Glutamatergic neuron (in vitro differentiated cells): ENCODE measurements at regions not wholly inside any gene's neighbourhood (a gene's known extent, or its start where the extent isn't known, plus 50 kb on each side); places are given as distances from the start of the nearest gene placed in this dataset.

Experiments used
- DNase-seq: peaks from one replicate; pipeline ENCODE4 v3.0.0; 2022
- H3K27ac Mint-ChIP-seq: one replicate; pipeline ENCODE4 v1.8.0; 2020; ENCODE audit warnings: mild to moderate bottlenecking, mixed read lengths, inconsistent platforms; ENCODE audit not compliant: unreplicated experiment
- H3K27me3 Mint-ChIP-seq: one replicate; pipeline ENCODE4 v1.8.0; 2020; ENCODE audit warnings: mild to moderate bottlenecking, moderate library complexity, mixed read lengths, inconsistent platforms; ENCODE audit not compliant: unreplicated experiment
- H3K36me3 Mint-ChIP-seq: one replicate; pipeline ENCODE4 v1.8.0; 2020; ENCODE audit warnings: mild to moderate bottlenecking, mixed read lengths, inconsistent platforms; ENCODE audit not compliant: unreplicated experiment
- H3K4me1 Mint-ChIP-seq: one replicate; pipeline ENCODE4 v1.8.0; 2020; ENCODE audit warnings: mild to moderate bottlenecking, low read depth, mixed read lengths, inconsistent platforms; ENCODE audit not compliant: unreplicated experiment
- H3K4me3 Mint-ChIP-seq: one replicate; pipeline ENCODE4 v1.8.0; 2020; ENCODE audit warnings: mild to moderate bottlenecking, mixed read lengths, inconsistent platforms; ENCODE audit not compliant: unreplicated experiment
- H3K9me3 Mint-ChIP-seq: one replicate; pipeline ENCODE4 v1.8.0; 2020; ENCODE audit warnings: mild to moderate bottlenecking, moderate library complexity, mixed read lengths, inconsistent platforms; ENCODE audit not compliant: unreplicated experiment
- TF ChIP-seq, protein P1 (sequence below): fragments of 200-600 bp; sonication (generic); IDR thresholded peaks from one replicate; pipeline ENCODE4 v1.5.0; 2021; ENCODE audit not compliant: partially characterized antibody, unreplicated experiment

DNA sequence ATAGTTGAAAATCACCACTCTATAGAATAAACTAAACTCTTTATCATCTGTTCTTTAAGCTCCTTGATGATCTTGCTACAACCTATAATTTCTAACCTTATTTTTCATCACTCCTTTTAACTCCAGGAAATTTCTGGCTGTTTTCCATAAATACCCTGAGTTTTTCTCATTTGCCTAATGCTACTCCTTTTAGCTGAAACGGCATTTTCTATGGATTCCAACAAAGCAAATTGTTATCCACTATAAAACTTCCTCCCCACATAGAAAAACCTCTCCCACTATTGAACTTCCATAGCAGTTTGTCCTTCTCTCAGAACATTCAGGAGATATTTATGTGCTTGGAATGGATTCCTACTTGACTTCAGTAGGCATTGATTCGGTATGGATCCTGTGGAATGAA is 122.8 kb downstream of the SLC41A2 start:
- DNase-seq: no peak
- TF ChIP-seq, protein P1, sequence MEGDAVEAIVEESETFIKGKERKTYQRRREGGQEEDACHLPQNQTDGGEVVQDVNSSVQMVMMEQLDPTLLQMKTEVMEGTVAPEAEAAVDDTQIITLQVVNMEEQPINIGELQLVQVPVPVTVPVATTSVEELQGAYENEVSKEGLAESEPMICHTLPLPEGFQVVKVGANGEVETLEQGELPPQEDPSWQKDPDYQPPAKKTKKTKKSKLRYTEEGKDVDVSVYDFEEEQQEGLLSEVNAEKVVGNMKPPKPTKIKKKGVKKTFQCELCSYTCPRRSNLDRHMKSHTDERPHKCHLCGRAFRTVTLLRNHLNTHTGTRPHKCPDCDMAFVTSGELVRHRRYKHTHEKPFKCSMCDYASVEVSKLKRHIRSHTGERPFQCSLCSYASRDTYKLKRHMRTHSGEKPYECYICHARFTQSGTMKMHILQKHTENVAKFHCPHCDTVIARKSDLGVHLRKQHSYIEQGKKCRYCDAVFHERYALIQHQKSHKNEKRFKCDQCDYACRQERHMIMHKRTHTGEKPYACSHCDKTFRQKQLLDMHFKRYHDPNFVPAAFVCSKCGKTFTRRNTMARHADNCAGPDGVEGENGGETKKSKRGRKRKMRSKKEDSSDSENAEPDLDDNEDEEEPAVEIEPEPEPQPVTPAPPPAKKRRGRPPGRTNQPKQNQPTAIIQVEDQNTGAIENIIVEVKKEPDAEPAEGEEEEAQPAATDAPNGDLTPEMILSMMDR: no peak
- Mint-ChIP-seq H3K36me3 (no peaks in the 10 kb centered on the region), H3K9me3 (no peaks in the 10 kb centered on the region), H3K27ac (no peak overlapping the region), H3K4me1 (peaks cover 17% of the 10 kb centered on the region), H3K4me3 (no peak overlapping the region), H3K27me3 (peaks cover 1% of the 10 kb centered on the region)

DNA sequence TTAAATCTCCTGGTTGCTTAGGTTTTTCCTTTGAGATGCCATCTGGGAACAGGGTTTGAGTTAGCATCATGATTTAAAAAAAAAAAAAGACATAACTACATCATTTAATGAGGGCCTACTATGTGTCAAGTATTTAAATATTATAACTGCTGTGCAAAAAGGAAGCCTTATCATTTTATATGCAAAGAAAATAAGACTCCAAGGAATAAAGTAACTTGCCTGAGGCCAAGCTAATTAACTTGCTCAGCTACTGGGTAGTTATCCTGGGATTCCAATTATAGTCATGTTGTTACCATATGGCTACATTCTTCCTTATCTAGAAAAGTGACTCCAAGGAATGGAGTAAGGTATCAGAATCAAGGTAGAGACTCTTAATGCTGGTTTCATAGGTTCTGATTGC is 123.5 kb downstream of the SLC41A2 start:
- H3K27me3 Mint-ChIP-seq: peaks cover 1% of the 10 kb centered on the region
- peaks cover 17% of the 10 kb centered on the region for H3K4me1 Mint-ChIP-seq
- no peak overlapping the region for H3K27ac Mint-ChIP-seq
- no peaks in the 10 kb centered on the region for H3K9me3 Mint-ChIP-seq
- no peak for DNase-seq
- no peak overlapping the region for H3K4me3 Mint-ChIP-seq
- TF ChIP-seq, protein P1: no peak
- no peaks in the 10 kb centered on the region for H3K36me3 Mint-ChIP-seq

DNA sequence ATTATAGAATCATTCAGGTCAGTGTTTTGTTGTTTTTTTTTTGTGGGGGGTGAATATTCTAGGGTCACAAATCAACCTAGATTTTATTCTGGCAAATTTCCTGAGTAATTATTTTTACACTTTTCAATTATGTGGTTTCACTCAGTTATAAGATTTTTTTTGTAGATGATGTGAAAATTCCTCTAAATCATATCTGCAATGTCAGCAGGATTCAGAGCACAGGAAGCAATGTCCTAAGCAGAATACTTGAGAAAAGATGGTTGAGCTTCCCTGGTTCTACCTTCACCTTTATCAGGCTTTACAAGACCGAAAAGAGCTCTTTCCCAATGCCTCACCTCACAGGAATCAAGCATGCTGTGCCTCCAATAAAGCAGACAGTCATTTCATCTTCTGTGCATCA is 124.3 kb downstream of the SLC41A2 start:
- TF ChIP-seq, protein P1: no peak
- Mint-ChIP-seq H3K36me3 (no peaks in the 10 kb centered on the region), H3K4me1 (peaks cover 17% of the 10 kb centered on the region), H3K4me3 (no peak overlapping the region), H3K9me3 (no peaks in the 10 kb centered on the region), H3K27me3 (peaks cover 1% of the 10 kb centered on the region), H3K27ac (no peak overlapping the region)
- no peak for DNase-seq

DNA sequence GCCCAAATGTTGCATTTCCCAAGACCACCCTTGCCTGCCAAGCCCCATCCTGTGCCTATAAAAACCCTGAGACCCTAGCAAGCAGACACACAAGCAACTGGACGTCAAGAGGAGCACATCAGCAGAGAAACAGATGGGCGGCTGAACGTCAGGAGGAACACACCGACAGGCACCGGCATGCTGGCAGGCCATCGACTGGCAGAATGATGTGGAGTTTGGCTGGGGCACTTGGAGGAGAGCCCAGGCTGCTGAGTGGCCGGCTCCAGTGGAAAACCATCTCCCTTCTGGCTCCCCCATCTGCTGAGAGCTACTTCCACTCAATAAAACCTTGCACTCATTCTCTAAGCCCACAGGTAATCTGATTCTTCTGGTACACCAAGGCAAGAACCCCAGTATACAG is 130.1 kb downstream of the SLC41A2 start:
- peaks cover 8% of the 10 kb centered on the region for H3K27me3 Mint-ChIP-seq
- H3K9me3 Mint-ChIP-seq: peaks cover 10% of the 10 kb centered on the region

GRCh38 chr12:104827587-104827986 is 130.5 kb downstream of the SLC41A2 start:
- H3K4me3 Mint-ChIP-seq: no peak overlapping the region
- H3K4me1 Mint-ChIP-seq: peaks cover 3% of the 10 kb centered on the region
- no peak for DNase-seq
- no peak overlapping the region for H3K27ac Mint-ChIP-seq
- H3K9me3 Mint-ChIP-seq: peaks cover 10% of the 10 kb centered on the region
- peaks cover 8% of the 10 kb centered on the region for H3K27me3 Mint-ChIP-seq
- peaks cover 16% of the 10 kb centered on the region for H3K36me3 Mint-ChIP-seq
- TF ChIP-seq, protein P1: no peak

More for the DNA sequence above, 130.1 kb downstream of the SLC41A2 start:
- Mint-ChIP-seq H3K4me1 (peaks cover 7% of the 10 kb centered on the region), H3K27ac (no peak overlapping the region), H3K4me3 (no peak overlapping the region), H3K36me3 (peaks cover 16% of the 10 kb centered on the region)
- no peak for DNase-seq
- TF ChIP-seq, protein P1: no peak
